GM18909 (cell line): ENCODE measurements at regions not wholly inside any gene's neighbourhood (a gene's known extent, or its start where the extent isn't known, plus 50 kb on each side); places are given as distances from the start of the nearest gene placed in this dataset.
"Not testable (repeated sequence)": the region's sequence is repeated elsewhere in the genome, so short reads cannot be mapped to it uniquely, and the experiment has no call there.

ENCODE experiments used
- ATAC-seq: cut with Tn5 transposase; IDR thresholded peaks from one replicate; pipeline ENCODE4 v1.9.1; 2021; ENCODE audit warnings: mild to moderate bottlenecking; ENCODE audit not compliant: unreplicated experiment, poor library complexity

- ATAC-seq = no peak
These were observed 767.9 kb upstream of the SLITRK6 start for GRCh38 chr13:86567119-86567518.

GRCh38 chr13:86569119-86569518, 769.9 kb upstream of the SLITRK6 start:
- no peak for ATAC-seq

GRCh38 chr13:86569974-86570373, 770.8 kb upstream of the SLITRK6 start:
- no peak for ATAC-seq

GRCh38 chr13:86572115-86572514, 772.9 kb upstream of the SLITRK6 start:
- ATAC-seq = no peak

DNA sequence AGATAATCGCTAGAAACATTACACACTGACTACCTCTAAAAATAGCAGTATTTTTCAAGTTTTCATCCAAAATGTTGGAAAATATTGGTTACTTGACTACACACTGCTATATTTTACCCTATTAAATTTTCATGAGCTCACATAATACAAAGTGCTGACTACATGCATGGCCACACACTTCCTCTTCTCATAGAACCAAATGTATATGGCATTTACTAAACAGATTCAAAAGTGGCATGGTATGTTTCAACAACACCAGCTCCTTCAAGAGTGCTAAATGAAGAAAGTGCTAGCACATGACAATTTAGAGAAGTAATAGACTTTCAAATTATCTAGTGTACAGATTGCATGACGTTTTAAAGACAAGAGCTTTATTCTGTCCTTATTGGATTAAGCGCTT, 780.4 kb upstream of the SLITRK6 start:
- no peak for ATAC-seq

GRCh38 chr13:86581706-86582105, 782.5 kb upstream of the SLITRK6 start:
- no peak for ATAC-seq

- no peak for ATAC-seq
These were observed 785.1 kb upstream of the SLITRK6 start for GRCh38 chr13:86584301-86584700.

GRCh38 chr13:86585835-86586234, 786.6 kb upstream of the SLITRK6 start:
- ATAC-seq = no peak

GRCh38 chr13:86591862-86592261, 792.6 kb upstream of the SLITRK6 start:
- ATAC-seq = no peak

DNA sequence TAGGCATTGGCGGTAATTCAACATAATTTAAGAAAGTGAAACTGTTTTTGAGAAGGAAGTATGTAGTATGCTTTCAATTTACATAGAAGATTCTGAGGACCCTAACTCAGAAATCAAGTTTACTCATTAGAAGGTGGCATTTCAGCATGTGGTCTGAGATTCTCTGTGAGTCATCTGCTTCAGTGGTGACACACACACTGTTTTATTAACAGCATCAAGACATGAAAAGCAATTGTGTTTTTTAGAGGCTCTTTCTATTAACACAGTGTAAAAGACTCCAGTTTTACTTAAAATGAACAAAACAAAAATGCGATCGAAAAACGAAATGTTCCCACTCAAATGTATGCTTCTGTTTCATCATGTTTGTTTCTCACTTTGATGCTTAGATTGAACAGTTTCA, 802.1 kb upstream of the SLITRK6 start:
- ATAC-seq = no peak

- no peak for ATAC-seq
These were observed 807.0 kb upstream of the SLITRK6 start for GRCh38 chr13:86606264-86606663.

DNA sequence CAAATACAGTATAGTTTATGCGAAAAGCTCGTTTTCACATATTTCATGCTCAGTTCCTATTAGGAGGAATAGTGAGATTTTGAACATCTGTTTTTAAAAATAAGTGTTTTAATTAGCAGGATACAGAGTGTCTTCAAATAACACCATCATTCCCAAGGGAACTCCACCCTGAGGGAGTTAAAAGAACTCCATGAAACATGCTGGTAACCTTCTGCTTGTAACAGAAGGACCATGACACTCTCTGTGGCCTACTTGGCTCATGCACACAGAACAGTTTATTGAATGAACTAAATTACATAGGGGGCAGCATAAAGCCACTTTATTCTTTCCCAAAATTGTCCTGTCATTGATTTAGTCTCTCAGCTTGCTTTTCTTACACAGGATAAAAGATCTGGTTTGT, 809.5 kb upstream of the SLITRK6 start:
- ATAC-seq = no peak

GRCh38 chr13:86633346-86633745, 834.1 kb upstream of the SLITRK6 start:
- no peak for ATAC-seq

DNA sequence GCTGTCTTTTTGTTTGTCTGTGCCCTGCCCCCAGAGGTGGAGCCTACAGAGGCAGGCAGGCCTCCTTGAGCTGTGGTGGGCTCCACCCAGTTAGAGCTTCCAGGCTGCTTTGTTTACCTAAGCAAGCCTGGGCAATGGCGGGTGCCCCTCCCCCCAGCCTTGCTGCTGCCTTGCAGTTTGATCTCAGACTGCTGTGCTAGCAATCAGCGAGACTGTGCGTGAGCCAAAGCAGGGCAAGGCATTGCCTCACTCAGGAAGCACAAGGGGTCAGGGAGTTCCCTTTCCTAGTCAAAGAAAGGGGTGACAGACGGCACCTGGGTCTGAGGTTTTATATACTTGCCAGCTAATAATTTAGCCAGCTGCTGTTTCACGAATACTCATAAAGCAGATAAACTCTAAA, 852.0 kb upstream of the SLITRK6 start:
- not testable (repeated sequence) for ATAC-seq

- no peak for ATAC-seq
These were observed 853.8 kb upstream of the SLITRK6 start for GRCh38 chr13:86653009-86653408.

DNA sequence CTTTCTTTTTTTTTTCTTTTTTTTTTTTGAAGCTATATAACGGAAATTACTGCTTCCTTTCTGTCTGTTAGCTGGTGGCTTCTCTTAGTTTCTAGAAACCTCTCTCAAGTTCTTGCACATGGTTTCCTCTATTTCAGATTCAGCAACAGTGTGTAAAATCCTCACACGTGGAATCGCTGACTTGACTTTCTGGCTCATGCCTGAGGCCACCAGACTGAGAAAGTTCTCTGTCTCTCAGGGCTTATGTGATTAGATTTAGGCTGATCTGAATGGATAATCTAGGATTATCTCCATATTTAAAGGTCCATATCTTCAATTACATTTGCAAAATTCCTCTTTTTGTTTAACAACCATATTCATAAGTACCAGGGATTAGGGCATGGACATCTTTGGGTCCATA, 856.3 kb upstream of the SLITRK6 start:
- no peak for ATAC-seq

DNA sequence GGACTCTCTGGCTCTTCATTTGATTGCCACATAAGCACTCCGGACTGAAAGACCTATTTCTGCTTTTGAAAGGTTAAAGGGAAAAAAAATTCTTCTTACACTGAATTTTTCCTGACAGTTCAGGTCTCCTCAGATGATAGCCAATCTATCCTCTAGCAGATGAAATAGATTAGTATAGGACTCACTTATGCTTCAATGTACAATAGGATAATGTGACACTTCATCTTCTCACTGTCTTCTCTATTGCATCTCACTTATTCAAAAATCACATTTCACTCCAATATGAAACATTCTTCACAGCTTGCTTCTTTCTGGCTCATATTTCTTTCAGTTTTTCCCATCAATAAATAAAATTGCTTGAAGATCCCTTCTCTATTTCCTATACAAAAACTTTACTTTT, 860.9 kb upstream of the SLITRK6 start:
- ATAC-seq = no peak

- no peak for ATAC-seq
These were observed 866.6 kb upstream of the SLITRK6 start for GRCh38 chr13:86665842-86666241.

GRCh38 chr13:86673931-86674431, 874.8 kb upstream of the SLITRK6 start:
- ATAC-seq = no peak

GRCh38 chr13:86681223-86681622, 882.0 kb upstream of the SLITRK6 start:
- no peak for ATAC-seq

- ATAC-seq = no peak
These were observed 885.2 kb upstream of the SLITRK6 start for GRCh38 chr13:86684402-86684801.

GRCh38 chr13:86689911-86690310, 890.7 kb upstream of the SLITRK6 start:
- no peak for ATAC-seq

- no peak for ATAC-seq
These were observed 893.1 kb upstream of the SLITRK6 start for GRCh38 chr13:86692291-86692690.
